Umbilical cord (tissue), 1 donor: ENCODE measurements at regions not wholly inside any gene's neighbourhood (a gene's known extent, or its start where the extent isn't known, plus 50 kb on each side); places are given as distances from the start of the nearest gene placed in this dataset.
"Not testable (repeated sequence)": the region's sequence is repeated elsewhere in the genome, so short reads cannot be mapped to it uniquely, and the experiment has no call there.

Source experiments
- DNase-seq: peaks from one replicate; pipeline ENCODE4 v3.0.0-alpha.2; 2015; ENCODE audit warnings: low spot score

- no peak for DNase-seq
Measured at GRCh38 chr6:23635150-23635549, 490.9 kb upstream of the NRSN1 start.

GRCh38 chr6:23637296-23637695 is 488.7 kb upstream of the NRSN1 start:
- no peak for DNase-seq

GRCh38 chr6:23642849-23643248 is 483.2 kb upstream of the NRSN1 start:
- DNase-seq = no peak

GRCh38 chr6:23647045-23647444 is 479.0 kb upstream of the NRSN1 start:
- DNase-seq = no peak

GRCh38 chr6:23650676-23651075 is 475.3 kb upstream of the NRSN1 start:
- DNase-seq = no peak

GRCh38 chr6:23654745-23655144 is 471.3 kb upstream of the NRSN1 start:
- no peak for DNase-seq

- no peak for DNase-seq
Measured at GRCh38 chr6:23655525-23655924, 470.5 kb upstream of the NRSN1 start.

GRCh38 chr6:23656255-23657194 is 469.5 kb upstream of the NRSN1 start:
- DNase-seq = no peak

GRCh38 chr6:23659125-23659524 is 466.9 kb upstream of the NRSN1 start:
- DNase-seq = peak; percentile 62

- no peak for DNase-seq
Measured at GRCh38 chr6:23661549-23661948, 464.5 kb upstream of the NRSN1 start.

- DNase-seq = no peak
Measured at GRCh38 chr6:23663096-23663495, 462.9 kb upstream of the NRSN1 start.

- DNase-seq = no peak
Measured at GRCh38 chr6:23663652-23664051, 462.4 kb upstream of the NRSN1 start.

- DNase-seq = not testable (repeated sequence)
Measured at GRCh38 chr6:23665911-23666310, 460.1 kb upstream of the NRSN1 start.

GRCh38 chr6:23672737-23673136 is 453.3 kb upstream of the NRSN1 start:
- DNase-seq = no peak

- DNase-seq = no peak
Measured at GRCh38 chr6:23678626-23679025, 447.4 kb upstream of the NRSN1 start.

- no peak for DNase-seq
Measured at GRCh38 chr6:23681743-23682142, 444.3 kb upstream of the NRSN1 start.

- no peak for DNase-seq
Measured at GRCh38 chr6:23688650-23689049, 437.4 kb upstream of the NRSN1 start.

GRCh38 chr6:23690453-23691049 is 435.5 kb upstream of the NRSN1 start:
- DNase-seq = peak; percentile 13

GRCh38 chr6:23692184-23692583 is 433.8 kb upstream of the NRSN1 start:
- DNase-seq = peak; percentile 15

GRCh38 chr6:23696992-23697391 is 429.0 kb upstream of the NRSN1 start:
- peak; percentile 60 for DNase-seq

- no peak for DNase-seq
Measured at GRCh38 chr6:23704479-23705052, 421.4 kb upstream of the NRSN1 start.

GRCh38 chr6:23705697-23706096 is 420.3 kb upstream of the NRSN1 start:
- no peak for DNase-seq

- DNase-seq = no peak
Measured at GRCh38 chr6:23712756-23713155, 413.3 kb upstream of the NRSN1 start.
